GM21515 (cell line): ENCODE measurements at regions not wholly inside any gene's neighbourhood (a gene's known extent, or its start where the extent isn't known, plus 50 kb on each side); places are given as distances from the start of the nearest gene placed in this dataset.
A peak's percentile ranks its signal among the peaks of the same experiment; 100 is the strongest.
"Not testable (repeated sequence)": the region's sequence is repeated elsewhere in the genome, so short reads cannot be mapped to it uniquely, and the experiment has no call there.

ENCODE experiments used
- ATAC-seq: cut with Tn5 transposase; IDR thresholded peaks from one replicate; pipeline ENCODE4 v1.9.1; 2021; ENCODE audit not compliant: unreplicated experiment

DNA sequence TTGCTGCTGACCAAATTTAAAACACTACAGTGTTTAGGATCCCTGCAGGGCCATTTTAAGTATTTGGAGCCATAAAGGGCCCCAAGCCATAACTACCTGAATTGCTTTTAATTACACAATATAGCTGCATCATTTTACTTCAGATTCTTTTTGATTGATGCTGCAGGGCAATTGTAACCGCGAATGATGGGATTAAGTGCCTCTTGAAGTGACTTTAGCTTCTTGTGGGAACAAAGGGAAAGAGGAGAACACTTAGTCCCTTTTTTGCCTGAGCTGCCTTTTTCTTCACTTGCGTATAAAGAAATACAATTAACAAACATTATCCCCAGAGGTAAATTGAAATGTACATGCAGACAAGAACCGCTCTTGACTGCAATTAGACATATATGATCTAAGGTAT, 228.5 kb downstream of the ZIC5 start:
- ATAC-seq: no peak

DNA sequence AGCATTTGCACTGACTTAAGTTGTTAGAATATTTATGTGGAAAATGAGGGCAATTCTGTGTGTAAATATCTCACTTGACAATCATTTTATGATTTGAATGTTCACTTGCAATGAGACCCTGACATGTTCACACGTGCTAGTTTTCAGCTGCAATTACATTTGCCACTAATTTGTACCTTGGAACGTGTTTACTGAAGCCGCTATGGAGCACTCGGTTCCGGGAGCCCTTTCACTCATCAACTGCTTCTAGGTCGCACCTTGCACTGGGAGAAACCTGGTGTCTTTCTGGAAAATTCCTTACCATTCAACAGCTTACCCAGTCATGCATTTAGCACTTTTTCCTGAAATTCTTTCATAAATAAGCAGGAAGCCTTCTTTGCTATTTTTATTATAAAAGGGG, 229.6 kb downstream of the ZIC5 start:
- ATAC-seq: no peak

DNA sequence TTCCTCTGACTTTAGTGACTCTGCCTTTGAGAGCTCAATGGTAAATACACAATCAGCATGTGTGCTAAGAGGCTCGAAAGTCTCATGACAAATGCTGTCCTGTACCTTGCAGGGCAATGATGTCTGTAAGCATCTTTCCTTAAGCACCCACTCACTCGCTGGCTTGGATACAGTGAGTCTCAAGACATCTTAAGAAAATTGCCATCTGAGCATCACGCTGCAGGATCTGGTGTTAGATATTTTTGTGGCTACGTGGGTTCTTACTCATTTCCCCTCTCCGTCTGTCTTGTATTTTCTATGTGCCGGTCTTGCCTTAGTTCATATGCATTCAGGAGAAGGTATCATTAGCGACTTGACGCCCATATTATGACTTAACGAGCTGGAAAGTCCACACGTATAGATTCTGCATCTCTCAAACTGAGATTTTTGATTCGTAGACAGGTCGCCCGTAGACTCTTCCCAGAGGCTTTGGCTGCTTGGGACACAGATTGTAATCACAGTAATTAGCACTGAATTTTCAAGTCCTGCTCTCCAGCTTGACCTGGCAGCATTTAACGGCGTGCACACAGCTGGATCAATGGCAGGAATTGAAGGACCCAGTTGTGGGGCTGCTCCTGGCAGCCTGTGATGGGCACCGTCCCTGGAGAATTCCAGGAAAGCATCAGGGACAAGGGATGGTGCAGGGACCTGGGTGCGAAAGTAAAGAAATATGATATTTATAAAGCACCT, 231.2 kb downstream of the ZIC5 start:
- ATAC-seq: no peak

DNA sequence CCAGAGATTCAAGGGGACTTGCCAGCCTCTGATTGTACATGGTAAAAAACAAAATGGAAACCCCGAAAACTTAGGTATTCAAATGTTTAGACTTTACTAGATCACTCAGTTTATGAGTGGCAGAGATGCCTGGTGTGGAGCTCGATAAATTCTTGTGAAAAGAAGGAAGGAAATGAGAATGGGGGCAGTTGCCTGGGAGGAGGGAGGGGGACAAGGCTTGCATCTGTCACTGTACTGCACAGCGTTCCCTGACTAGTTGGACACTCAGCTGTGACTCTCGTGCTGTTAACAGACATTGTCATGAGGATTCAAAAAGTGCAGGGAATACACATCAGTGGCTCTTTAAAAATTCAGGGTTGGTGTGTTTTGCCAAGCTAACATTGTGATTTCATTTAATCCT, 232.9 kb downstream of the ZIC5 start:
- no peak for ATAC-seq

DNA sequence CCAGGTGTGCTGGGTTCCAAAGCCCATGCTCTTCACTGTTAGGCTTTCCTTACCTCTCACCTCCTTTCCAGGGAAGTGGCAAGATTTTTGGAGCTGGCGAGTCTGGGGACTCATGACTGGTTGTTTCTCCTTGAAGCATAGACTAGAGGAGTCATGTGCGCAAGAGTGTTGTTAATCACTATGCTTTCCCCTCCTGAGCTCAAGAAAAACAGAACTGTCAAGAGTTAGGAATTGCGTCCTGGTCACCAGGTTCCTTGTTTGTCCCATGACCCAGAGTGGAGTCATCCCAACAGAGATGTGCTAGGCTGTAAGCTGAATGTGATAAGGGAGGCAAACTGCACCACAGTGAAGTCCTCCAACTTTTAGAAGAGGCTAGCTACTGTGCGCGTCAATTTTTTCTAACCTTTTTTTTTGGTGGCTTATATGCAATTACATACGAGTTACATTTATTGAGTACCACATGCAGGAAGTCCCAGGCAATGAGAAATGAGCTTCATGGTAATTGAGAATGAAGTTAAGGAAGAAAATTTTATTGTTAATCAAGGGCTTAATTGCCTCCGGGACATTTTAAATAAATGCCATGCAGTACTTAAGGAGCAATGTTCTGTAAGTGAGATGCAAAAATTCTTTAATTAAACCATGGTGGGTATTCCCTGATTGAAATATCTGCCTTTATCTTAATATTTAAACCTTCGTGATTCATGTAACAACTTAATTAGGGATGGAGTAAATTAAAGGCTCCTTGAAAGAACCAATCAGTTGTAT, 233.9 kb downstream of the ZIC5 start:
- no peak for ATAC-seq

DNA sequence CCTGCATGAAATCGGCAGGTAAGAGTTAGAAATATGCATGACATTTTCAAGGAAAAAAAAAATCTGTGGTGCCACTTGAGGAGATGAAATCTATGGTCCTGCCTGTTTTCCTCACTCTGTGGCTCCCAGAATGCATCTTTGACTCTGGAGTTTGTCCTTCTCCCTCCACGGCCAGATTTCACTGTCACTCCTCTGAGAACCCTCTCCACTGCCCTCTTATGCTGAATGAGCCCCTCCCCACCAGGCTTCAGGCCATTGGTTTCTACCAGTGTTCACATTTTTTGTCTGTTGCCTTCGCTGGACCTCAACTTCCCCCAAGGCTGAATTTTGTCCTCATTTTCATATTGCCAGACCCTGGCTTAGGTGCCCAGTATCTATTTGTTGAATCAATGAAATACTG, 235.0 kb downstream of the ZIC5 start:
- ATAC-seq: no peak

DNA sequence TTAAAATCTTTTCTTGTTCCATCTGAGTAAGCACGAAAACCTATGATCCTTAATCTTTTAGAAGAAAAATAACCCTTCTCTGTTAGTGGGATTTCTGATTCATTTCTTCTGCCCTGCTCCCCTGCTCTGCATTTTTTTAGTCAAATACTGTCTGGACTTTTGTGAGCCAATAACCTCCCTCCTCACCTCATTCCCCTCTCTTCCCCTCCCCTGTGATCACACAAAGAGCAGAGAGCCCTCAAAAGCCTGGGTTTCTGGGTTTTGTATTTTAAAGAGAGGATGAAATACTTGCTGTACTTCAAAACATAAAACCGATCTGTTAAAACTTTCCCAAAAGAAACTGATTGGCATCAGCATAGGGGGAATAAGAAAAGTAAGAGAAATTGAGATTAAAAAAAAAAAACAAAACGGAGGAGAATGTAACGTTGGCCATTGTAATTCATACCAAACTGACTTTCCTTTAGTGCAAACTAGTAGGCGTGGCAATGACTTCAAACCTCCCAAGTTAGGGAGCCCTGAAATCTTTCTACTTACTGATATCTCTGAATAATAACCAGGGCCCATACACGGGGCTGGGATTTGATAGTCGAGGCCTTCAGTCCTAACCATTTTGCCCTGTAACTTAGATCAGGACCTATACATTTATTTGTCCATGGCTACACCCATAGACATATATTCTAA, 232.9 kb downstream of the TM9SF2 start:
- no peak for ATAC-seq

DNA sequence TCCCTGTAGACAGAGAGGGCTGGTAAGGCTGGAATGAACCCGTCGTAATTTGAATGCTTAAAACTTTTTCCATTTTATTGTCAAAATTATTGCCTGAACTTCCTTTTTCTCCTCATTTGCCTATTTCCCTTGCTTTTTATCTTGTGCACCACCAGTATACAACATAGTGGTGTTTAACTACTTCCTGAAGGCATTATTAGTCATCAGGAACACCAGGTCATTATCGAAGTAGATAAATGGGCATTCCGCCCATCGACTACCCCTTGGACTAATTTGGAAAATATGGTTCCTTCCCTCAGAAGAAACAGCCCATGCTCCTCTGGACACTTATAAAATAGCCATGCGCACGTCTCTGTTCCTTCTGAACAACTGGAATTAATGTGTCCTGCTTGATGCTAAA, 232.1 kb downstream of the TM9SF2 start:
- no peak for ATAC-seq

DNA sequence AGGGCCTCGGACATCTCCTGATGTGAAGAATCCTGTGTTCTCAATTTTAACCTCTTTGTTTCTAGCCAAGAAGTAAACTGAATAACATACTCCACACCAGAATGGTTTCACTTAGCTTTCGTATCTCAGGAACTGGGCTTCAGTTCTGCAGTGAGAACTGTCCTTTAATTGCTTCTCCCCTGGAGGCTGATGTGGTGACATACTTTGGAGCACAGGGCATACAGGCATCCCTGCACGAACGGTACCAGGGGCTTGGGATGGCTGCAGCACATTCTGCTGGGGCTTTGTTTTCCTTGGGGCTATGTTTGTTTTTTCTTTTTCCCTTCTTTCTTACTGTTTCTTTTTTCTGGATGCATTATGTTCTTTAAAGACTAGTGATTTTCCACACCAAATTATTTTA, 230.5 kb downstream of the TM9SF2 start:
- no peak for ATAC-seq

DNA sequence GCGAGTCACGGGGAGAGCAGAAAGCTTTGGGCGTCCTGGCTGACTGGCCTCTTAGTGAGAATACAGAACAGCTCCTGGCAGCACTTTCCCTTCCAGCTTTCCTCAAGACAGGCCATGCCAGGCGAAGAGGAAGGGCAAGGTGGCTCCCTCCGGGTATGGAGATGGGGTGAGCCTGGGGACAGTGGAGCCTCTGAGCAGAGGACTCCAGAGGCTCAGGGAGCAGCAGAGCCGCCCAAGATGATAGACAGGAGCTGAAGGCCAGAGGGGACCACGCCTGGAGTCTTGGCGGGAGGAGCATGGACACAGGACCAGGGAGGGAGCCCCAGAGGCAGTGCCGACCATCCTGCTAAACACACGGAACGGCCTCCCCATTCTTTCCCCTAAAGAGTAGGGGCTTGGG, 229.1 kb downstream of the TM9SF2 start:
- ATAC-seq: no peak

DNA sequence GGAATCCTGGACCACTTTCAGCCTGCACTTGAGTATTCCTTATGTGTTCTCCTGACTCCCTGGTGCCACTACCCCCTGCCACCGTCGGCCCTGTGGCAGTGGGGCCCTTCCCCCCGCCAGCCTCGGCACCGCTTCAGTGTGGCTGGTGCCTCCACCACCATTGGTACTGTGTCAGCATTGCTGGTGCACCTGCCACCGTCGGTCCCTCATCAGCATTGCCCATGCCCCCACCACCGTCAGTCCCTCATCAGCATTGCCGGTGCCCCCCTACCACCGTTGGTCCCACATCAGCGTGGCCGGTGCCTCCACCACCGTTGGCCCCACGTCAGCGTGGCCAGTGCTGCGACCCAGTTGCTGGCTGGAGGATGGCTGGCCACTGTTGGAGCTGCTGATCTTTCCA, 228.5 kb downstream of the TM9SF2 start:
- ATAC-seq: no peak

DNA sequence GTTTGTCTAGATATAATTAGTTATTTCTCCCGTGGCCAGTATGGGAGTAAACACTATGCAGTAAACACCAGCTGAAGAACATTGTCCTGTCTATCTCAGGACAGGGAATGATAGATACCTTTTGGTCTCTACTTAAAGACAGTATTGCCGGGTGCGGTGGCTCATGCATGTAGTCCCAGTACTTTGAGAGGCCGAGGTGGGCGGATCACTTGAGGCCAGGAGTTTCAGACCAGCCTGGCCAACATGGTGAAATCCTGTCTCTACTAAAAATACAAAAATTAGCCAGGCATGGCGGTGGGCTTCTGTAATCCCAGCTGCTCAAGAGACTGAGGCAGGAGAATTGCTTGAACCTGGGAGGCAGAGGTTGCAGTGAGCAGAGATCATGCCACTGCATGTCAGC, 226.4 kb downstream of the TM9SF2 start:
- ATAC-seq: not testable (repeated sequence)

DNA sequence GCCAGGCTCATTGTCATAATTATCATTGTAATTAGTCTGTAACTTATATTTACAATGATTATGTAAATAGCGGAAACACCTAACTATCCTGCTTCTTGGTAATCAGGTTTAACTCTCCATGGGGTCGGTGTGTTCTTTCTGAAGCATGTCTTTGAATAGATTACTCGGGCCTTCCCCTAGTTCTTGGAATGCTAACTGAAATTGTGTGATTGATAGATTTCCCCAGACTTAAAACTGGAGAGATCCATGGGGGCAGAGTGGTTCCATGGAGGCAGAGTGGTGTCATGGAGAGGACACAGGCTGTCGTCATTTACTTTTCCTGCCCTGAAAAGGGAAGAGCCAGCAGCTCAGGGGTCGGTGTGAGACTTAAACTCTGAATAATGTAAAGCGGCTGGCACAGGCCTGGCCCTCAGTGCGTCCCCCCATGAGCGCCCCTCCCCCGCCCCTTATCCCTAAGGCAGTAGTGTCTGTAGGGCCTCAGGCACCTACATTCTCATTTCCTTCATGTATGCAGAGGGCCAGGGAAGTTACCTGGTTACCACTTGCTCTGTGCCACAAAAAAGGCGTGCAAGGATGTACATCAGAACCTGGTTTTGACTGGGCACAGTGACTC, 225.1 kb downstream of the TM9SF2 start:
- ATAC-seq: no peak

DNA sequence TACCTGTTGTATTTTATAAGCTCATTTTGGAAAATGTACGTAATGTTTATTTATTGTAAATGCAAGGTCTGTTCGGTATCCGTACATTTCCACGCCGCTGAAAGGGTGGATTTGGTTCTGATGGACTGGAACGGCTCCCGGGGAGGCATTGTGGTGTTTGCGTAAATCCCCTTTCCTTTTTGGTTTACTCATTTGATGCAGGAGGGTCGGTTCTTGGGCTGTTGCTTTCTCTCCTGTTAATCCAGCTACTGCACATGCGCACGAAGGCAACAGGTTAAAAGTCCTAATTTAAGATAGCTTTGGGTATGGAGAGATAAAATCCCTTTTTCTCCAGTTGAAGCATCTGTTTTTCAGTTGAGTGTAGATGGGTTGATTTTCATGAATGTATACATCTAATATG, 224.4 kb downstream of the TM9SF2 start:
- no peak for ATAC-seq

DNA sequence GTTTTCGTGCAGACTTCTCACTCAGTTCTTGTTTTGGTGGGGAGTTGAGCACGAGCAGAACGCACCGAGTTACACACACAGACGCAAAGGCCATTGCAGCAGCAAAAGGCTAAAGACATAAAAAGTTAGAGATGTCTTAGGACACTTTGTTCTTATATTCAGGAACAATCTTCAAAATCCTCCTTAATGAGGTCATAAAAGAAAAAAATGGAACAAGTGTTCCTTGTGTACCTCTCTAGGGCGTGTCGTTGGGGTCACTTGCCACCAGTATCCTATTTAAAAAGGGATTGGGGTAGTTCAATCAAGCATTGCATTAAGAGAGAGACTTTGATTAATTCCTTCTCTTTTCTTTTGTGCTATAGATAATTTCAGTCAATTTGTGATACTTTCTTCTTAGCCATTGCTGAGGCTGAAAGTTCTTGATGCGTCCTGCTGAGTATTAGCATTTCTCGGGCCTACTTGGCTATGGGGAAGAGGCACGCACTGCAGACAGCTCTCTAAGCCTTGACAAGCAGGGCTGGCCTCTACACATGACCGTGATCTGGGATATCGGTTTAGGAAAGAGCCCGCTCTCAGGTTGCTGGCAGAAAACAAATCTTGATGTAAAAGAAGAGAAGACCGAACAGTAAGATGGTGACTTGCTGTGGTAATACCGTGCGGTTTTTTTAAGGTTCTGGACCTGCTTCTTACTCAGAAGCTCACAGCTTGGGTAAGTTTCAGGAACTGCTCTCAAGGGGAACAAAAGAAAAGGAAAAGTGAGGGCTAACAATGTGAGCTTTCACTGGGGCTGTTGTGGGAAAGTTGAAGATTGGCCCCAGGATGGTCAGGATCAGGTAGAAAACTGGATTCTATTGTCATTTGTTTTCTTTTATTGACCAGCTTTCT, 223.6 kb downstream of the TM9SF2 start:
- peak; percentile 84 for ATAC-seq

DNA sequence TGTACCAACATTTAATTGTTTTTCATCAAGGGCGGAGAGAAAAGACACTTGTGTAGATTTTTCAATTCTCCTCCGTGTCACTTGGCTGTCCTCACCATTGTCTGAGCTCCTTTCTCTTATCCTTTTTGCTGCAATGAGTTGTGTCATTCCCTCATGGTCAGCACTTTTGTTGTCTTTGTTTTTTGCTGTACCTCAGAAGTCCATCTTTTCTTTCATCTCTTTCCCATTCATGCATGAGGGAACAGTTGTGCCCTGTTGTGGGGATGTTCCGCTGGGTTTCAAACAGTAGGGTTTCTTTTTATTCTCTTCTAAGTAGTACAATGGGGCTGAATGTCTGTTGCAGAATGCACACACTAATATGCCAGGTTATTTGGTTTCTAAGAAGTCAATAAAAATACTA, 222.6 kb downstream of the TM9SF2 start:
- no peak for ATAC-seq

DNA sequence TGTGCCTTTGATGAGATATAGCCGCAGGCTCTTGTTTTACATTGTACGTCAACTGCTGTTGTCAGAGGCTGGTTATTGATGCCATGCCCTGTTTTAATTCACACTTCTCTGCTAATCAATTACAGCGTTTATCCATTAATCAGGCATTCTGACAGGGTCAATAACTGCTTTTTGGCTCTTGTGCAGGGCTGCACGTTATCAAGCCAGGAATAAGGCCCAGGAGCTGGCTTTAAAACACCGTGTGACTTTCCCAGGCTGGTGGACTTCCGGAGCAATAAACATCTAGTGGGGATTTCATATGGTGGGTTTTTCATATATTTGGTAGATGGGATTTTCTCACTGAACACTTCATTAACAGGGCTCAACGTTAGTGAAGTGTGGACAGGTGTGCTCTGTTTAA, 221.7 kb downstream of the TM9SF2 start:
- ATAC-seq: no peak

DNA sequence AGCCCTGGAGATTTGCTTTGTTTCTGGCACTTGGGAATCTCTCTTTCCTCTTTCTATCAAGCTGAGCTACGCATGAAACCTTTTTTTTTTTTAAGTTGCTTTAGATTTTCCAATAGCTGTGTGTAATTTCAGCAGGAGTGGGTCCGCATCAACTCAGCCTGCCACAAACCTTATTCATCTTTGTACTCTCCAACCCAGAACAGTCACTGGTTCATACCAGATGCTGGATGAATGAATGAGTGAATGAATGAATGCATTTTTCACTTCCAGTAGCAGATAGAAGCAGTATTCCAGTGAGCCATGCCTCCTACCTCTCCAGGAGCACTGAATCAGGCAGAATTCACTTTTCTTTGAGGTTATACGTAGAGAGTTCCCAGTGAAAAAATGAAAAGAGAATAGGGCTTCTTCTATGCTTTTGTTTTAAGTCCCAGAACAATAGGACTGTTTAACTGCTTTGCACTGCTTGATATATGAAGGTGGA, 221.1 kb downstream of the TM9SF2 start:
- no peak for ATAC-seq

DNA sequence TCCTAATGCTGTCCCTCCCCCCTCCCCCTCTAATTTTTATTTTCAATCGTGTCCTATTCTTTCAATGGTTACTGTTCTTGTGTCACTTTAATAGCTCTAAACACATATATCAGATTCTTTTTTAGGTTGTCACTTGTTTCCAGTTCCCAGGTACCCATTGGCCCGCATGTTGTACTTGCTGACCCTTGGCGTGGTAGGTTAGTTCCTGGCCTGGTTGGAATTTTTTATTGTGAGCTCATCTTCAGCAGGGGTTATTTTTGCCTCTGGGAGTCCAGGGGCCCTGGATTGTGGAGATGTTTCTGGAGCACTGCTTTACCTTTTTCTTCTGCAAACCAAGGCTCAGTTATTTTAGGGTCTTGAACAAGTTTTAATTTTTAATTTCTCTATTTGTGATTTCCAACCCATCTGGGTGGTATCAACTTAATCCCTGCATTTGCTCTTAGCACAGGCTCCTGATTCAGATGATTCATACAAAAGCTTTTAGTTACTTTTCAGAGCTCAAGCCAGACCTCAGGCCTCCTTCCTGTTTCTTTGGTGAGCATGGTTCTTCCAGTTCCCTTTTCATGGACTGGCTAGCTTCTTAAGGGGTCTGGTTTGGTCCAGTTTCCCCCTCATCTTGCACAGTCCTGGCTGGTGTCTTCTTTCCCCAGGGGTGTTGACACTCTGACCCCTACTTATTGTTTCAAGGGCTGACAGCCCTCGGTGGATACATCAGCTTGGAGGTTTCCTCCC, 220.5 kb downstream of the TM9SF2 start:
- ATAC-seq: no peak
